Neutrophil (primary cell): ENCODE measurements at regions not wholly inside any gene's neighbourhood (a gene's known extent, or its start where the extent isn't known, plus 50 kb on each side); places are given as distances from the start of the nearest gene placed in this dataset.
A peak's percentile ranks its signal among the peaks of the same experiment; 100 is the strongest.

Experiments
- H3K27ac ChIP-seq: fragments of 200-600 bp; sonication (generic); 2 replicates; pipeline ENCODE4 v1.5.1; 2016; ENCODE audit warnings: mild to moderate bottlenecking, moderate library complexity
- H3K27me3 ChIP-seq: fragments of 200-600 bp; sonication (generic); 2 replicates; pipeline ENCODE4 v1.6.0; 2016; ENCODE audit warnings: mild to moderate bottlenecking
- H3K36me3 ChIP-seq: fragments of 200-600 bp; sonication (generic); 2 replicates; pipeline ENCODE4 v1.5.1; 2017
- H3K4me1 ChIP-seq, 2 experiments: fragments of 200-600 bp in 1 of 2; sonication (generic) in 1 of 2; 1 replicate in 1 of 2; 2 replicates in 1 of 2; pipeline versions ENCODE4 v1.5.1 to v1.6.1; 2013 to 2016; ENCODE audit warnings: low read depth in 1 of 2, low read length in 1 of 2, mild to moderate bottlenecking in 1 of 2, moderate library complexity in 1 of 2; ENCODE audit not compliant: control insufficient read depth in 1 of 2, insufficient read depth in 1 of 2
- H3K4me3 ChIP-seq, 2 experiments: fragments of 200-600 bp in 1 of 2; sonication (generic) in 1 of 2; 1 replicate in 1 of 2; 2 replicates in 1 of 2; pipeline ENCODE4 v1.5.1; 2013 to 2016; ENCODE audit warnings: low read depth in 1 of 2, low read length in 1 of 2, mild to moderate bottlenecking in 1 of 2, moderate library complexity in 1 of 2
- H3K9me3 ChIP-seq: fragments of 200-600 bp; sonication (generic); 2 replicates; pipeline ENCODE4 v1.5.1; 2016
- TF ChIP-seq, protein P1 (sequence below): fragments of 200-600 bp; sonication (generic); IDR thresholded peaks from 2 replicates; pipeline ENCODE4 v1.5.1; 2016; ENCODE audit warnings: antibody characterized with exemption

- Histone ChIP-seq H3K27me3 (peaks cover 4% of the 10 kb centered on the region), H3K4me3 (no peak overlapping the region), H3K36me3 (no peaks in the 10 kb centered on the region), H3K4me1 (peaks cover 8 to 12% of the 10 kb centered on the region in 2 experiments), H3K27ac (no peak overlapping the region), H3K9me3 (no peaks in the 10 kb centered on the region)
- TF ChIP-seq, protein P1, sequence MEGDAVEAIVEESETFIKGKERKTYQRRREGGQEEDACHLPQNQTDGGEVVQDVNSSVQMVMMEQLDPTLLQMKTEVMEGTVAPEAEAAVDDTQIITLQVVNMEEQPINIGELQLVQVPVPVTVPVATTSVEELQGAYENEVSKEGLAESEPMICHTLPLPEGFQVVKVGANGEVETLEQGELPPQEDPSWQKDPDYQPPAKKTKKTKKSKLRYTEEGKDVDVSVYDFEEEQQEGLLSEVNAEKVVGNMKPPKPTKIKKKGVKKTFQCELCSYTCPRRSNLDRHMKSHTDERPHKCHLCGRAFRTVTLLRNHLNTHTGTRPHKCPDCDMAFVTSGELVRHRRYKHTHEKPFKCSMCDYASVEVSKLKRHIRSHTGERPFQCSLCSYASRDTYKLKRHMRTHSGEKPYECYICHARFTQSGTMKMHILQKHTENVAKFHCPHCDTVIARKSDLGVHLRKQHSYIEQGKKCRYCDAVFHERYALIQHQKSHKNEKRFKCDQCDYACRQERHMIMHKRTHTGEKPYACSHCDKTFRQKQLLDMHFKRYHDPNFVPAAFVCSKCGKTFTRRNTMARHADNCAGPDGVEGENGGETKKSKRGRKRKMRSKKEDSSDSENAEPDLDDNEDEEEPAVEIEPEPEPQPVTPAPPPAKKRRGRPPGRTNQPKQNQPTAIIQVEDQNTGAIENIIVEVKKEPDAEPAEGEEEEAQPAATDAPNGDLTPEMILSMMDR, result no peak
These were observed 102.2 kb downstream of the INSIG2 start for GRCh38 chr2:118190474-118190873.

GRCh38 chr2:118186858-118187254 lies 98.6 kb downstream of the INSIG2 start:
- Histone ChIP-seq H3K27me3 (no peaks in the 10 kb centered on the region), H3K4me1 (peaks cover 14 to 16% of the 10 kb centered on the region in 2 experiments), H3K27ac (no peak overlapping the region), H3K9me3 (no peaks in the 10 kb centered on the region), H3K4me3 (peak overlapping the region; percentile 71 to 76), H3K36me3 (no peaks in the 10 kb centered on the region)
- TF ChIP-seq, protein P1, result no peak

DNA sequence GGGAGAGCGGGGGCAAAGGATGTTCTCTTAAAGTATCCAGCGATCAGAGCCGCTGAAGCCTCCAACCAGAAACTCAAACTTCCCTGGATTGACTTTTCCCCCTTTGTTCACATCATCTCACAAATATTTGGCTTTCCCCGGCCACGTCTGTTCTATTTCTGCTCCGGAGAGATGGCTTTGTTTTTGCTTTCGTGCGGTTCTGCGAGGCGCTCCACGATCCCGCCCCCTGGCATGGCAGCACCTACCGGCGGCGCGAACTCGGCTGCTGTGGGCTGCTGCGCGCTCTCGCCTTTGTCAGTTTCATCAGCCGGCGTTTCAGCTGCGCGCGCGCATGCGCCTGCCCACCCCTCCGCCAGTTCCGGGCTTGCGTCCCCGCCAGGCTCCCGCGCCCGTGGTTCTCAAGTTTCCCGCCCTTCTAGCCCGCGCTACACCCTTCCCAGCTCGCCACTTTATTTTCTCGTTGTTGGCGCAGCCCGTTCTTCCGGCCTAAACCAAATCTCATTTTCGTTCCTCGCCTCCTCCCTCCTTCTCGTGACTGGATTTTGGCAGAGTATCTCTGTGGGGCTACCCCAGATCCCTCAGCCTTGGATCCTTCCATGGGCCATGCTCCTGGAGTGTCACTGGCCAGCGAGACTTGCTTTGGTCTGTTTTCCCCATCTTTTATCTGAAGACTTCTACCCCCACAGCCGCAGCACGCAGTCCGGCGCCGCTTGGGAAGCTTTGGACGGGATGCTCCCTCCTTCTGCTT lies 98.0 kb downstream of the INSIG2 start:
- Histone ChIP-seq H3K9me3 (no peaks in the 10 kb centered on the region), H3K36me3 (no peaks in the 10 kb centered on the region), H3K4me1 (peaks cover 14 to 16% of the 10 kb centered on the region in 2 experiments), H3K4me3 (peak overlapping the region; percentile 71 to 76), H3K27ac (peak overlapping the region; percentile 41), H3K27me3 (no peaks in the 10 kb centered on the region)
- TF ChIP-seq, protein P1, result no peak

DNA sequence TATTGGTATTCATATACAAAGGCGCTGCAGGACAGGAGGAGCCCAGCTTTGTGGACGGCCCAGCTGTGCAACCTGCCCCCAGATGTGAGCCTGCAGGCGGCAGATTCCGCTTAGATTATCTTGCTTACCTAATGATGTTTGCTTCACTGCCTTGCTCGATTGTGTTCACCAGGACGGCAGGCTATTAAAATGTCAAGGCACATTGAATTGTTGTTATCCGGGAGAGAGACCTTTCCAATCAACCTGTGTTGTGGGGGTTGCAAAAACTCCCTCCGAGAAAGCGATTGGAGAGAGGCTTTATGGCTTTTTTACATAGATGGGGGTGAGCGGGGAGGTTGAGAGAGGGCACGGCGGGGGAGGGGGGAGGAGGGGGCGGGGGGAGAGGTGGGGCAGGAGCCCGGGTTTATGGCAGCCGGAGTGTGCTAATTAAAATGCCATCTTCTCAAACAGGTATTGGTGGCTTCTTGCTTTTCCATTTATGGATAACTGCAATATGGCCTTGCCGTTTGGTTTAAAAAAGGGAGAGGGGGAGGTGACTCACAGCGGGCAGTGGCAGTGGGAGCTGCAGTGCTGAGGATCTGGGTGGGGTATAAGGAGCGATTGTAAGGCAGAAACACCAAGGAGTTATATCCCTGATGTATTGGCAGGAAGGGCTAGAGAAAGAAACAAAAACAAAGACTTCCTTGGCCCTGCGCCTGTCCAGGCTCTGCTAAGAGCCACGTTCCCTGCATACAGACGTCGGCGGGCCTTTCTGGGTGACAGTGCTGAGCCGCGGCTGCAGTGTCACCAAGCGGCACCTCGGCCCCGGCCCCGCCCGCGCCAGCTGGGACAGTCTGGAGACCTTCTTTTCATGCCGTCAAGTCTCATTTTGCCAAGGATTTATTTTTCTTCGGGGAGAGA lies 97.2 kb downstream of the INSIG2 start:
- Histone ChIP-seq H3K27me3 (no peaks in the 10 kb centered on the region), H3K9me3 (no peaks in the 10 kb centered on the region), H3K4me1 (peaks cover 14 to 16% of the 10 kb centered on the region in 2 experiments), H3K4me3 (peak overlapping the region; percentile 71 to 76), H3K27ac (peak overlapping the region; percentile 41), H3K36me3 (no peaks in the 10 kb centered on the region)
- TF ChIP-seq, protein P1, result no peak

GRCh38 chr2:118183381-118183780 lies 95.1 kb downstream of the INSIG2 start:
- Histone ChIP-seq H3K27ac (no peak overlapping the region), H3K9me3 (no peaks in the 10 kb centered on the region), H3K36me3 (no peaks in the 10 kb centered on the region), H3K27me3 (no peaks in the 10 kb centered on the region), H3K4me3 (no peak overlapping the region), H3K4me1 (peaks cover 14 to 16% of the 10 kb centered on the region in 2 experiments)
- TF ChIP-seq, protein P1, result no peak
